ENCODE measurements at regions not wholly inside any gene's neighbourhood (a gene's known extent, or its start where the extent isn't known, plus 50 kb on each side); places are given as distances from the start of the nearest gene placed in this dataset.

- no peaks in the 10 kb centered on the region for H3K9me3 ChIP-seq (replicated peaks; ENCODE audit: control insufficient read depth, insufficient read depth, low read length)
- H3K36me3 ChIP-seq (ENCODE audit: control insufficient read depth in 2 of 2, insufficient read depth in 2 of 2, low read length in 1 of 2) = no peaks in the 10 kb centered on the region
- no peaks in the 10 kb centered on the region for H3K27me3 ChIP-seq (replicated peaks in 1 of 2; ENCODE audit: control insufficient read depth in 2 of 2, insufficient read depth in 2 of 2, low read length in 1 of 2)
- no peak overlapping the region for H3K4me2 ChIP-seq (ENCODE audit: control insufficient read depth, insufficient read depth)
- BruUV-seq (replicated peaks) = no TSS peak
- H4K20me1 ChIP-seq (ENCODE audit: control insufficient read depth, insufficient read depth) = no peaks in the 10 kb centered on the region
- DNase-seq (ENCODE audit: low read depth, low spot score) (no peak), FAIRE-seq (no peak), ATAC-seq (no peak)
- CTCF ChIA-PET = no interaction called here
- SMC1A ChIA-PET (ENCODE audit: uncharacterized antibody, unreplicated experiment) = no interaction called here
- H3K9ac ChIP-seq (ENCODE audit: control insufficient read depth, insufficient read depth, low read length) = no peak overlapping the region
- RAD21 ChIA-PET (ENCODE audit: unreplicated experiment) = no interaction called here
- H3K4me3 ChIP-seq = no peak overlapping the region
- TF ChIP-seq KLF5 (IDR thresholded peaks at IDR 0.05; ENCODE audit: partially characterized antibody) (no peak), MLLT1 (IDR thresholded peaks at IDR 0.05) (no peak), ELK1 (IDR thresholded peaks at IDR 0.05; ENCODE audit: low read depth, low read length) (no peak), RELB (IDR thresholded peaks at IDR 0.05; ENCODE audit: low read depth) (no peak), E2F8 (IDR thresholded peaks at IDR 0.05; ENCODE audit: low read depth, partially characterized antibody) (no peak), YBX1 (IDR thresholded peaks at IDR 0.05) (no peak), MAX (IDR thresholded peaks at IDR 0.05; ENCODE audit: low read depth, low read length) (no peak), ZBTB11 (CRISPR knock-in tag; IDR thresholded peaks at IDR 0.05) (no peak), ZNF24 (IDR thresholded peaks at IDR 0.05) (no peak), RFX5 (IDR thresholded peaks at IDR 0.05; ENCODE audit: low read depth, low read length) (no peak), SMC3 (IDR thresholded peaks at IDR 0.05; ENCODE audit: borderline replicate concordance, low read length) (no peak), IRF4 (IDR thresholded peaks at IDR 0.05; ENCODE audit: low read depth, low read length) (no peak)
- H3K79me2 ChIP-seq (ENCODE audit: control insufficient read depth, insufficient read depth, low read length) = no peaks in the 10 kb centered on the region
- H2AFZ ChIP-seq (ENCODE audit: control insufficient read depth, low read depth, low read length) = no peak overlapping the region
- in situ Hi-C loops (cut with MboI) = no loop called here
- WGBS (ENCODE audit: insufficient coverage, insufficient replicate concordance, low lambda C conversion rate, missing lambda C conversion rate) = 7% methylated on average over 1 of the region's 1 CpG
- no peak overlapping the region for H3K27ac ChIP-seq (ENCODE audit: control insufficient read depth, insufficient read depth)
- H3K4me1 ChIP-seq (ENCODE audit: control insufficient read depth, insufficient read depth, low read length) = no peaks in the 10 kb centered on the region
- POLR2A ChIA-PET = no interaction called here
- intact Hi-C loops (cut with micrococcal nuclease; ENCODE audit: unreplicated experiment) = no loop called here
These were observed 202.5 kb upstream of the SERP2 start for GRCh38 chr13:44171156-44171555.

Data from GM12878 (cell line).